DND-41 (cell line): ENCODE measurements at regions not wholly inside any gene's neighbourhood (a gene's known extent, or its start where the extent isn't known, plus 50 kb on each side); places are given as distances from the start of the nearest gene placed in this dataset.

Source experiments
- ATAC-seq: fragments of 200-7000 bp; cut with Tn5 transposase; 3 replicates; pipeline ENCODE4 v1.9.1; 2021; ENCODE audit warnings: low read depth; ENCODE audit not compliant: insufficient read depth
- DNase-seq: peaks from one replicate; pipeline ENCODE4 v3.0.0-alpha.2; 2020
- H2AFZ ChIP-seq: 2 replicates; pipeline ENCODE4 v1.6.0; 2012; ENCODE audit warnings: low read depth, low read length
- H3K27ac ChIP-seq: 2 replicates; pipeline ENCODE4 v1.5.1; 2012; ENCODE audit warnings: low read length, inconsistent platforms
- H3K27me3 ChIP-seq: fragments of 200-600 bp; sonication (generic); 2 replicates; pipeline ENCODE4 v1.6.0; 2012; ENCODE audit warnings: low read length, mild to moderate bottlenecking, inconsistent platforms; ENCODE audit not compliant: insufficient read depth, poor library complexity
- H3K36me3 ChIP-seq: 2 replicates; pipeline ENCODE4 v1.5.1; 2012; ENCODE audit warnings: low read length, inconsistent platforms; ENCODE audit not compliant: insufficient read depth
- H3K4me1 ChIP-seq: 2 replicates; pipeline ENCODE4 v1.5.1; 2012; ENCODE audit warnings: mild to moderate bottlenecking, low read length; ENCODE audit not compliant: insufficient read depth
- H3K4me2 ChIP-seq: 2 replicates; pipeline ENCODE4 v1.6.0; 2012; ENCODE audit warnings: mild to moderate bottlenecking, moderate library complexity, low read length, inconsistent platforms; ENCODE audit not compliant: insufficient read depth
- H3K4me3 ChIP-seq, 2 experiments: fragments of 200-600 bp in 1 of 2; shearing (Covaris generic) in 1 of 2; 2 replicates each; pipeline ENCODE4 v1.5.1; 2012 to 2016; ENCODE audit warnings: inconsistent platforms in 2 of 2, low read length in 2 of 2, mild to moderate bottlenecking in 2 of 2, low read depth in 1 of 2, moderate library complexity in 1 of 2
- H3K79me2 ChIP-seq: 2 replicates; pipeline ENCODE4 v1.6.0; 2012; ENCODE audit warnings: low read length, inconsistent platforms; ENCODE audit not compliant: insufficient read depth
- H3K9ac ChIP-seq: 2 replicates; pipeline ENCODE4 v1.6.0; 2012; ENCODE audit warnings: low read depth, mild to moderate bottlenecking, inconsistent platforms, low read length, moderate library complexity
- H3K9me3 ChIP-seq: 2 replicates; pipeline ENCODE4 v1.5.1; 2012; ENCODE audit warnings: low read length, moderate library complexity, mild to moderate bottlenecking, inconsistent platforms; ENCODE audit not compliant: insufficient read depth, severe bottlenecking
- H4K20me1 ChIP-seq: 2 replicates; pipeline ENCODE4 v1.6.0; 2012; ENCODE audit warnings: low read length; ENCODE audit not compliant: insufficient read depth
- EZH2 ChIP-seq: IDR thresholded peaks from 3 replicates; pipeline ENCODE4 v1.6.1; 2012; ENCODE audit warnings: borderline replicate concordance, low read depth, mild to moderate bottlenecking, moderate library complexity, low read length, inconsistent platforms; ENCODE audit not compliant: severe bottlenecking
- TF ChIP-seq, protein P1 (sequence below): IDR thresholded peaks from 2 replicates; pipeline ENCODE4 v1.5.1; 2012; ENCODE audit warnings: borderline replicate concordance, low read length, moderate library complexity, mild to moderate bottlenecking; ENCODE audit not compliant: poor library complexity, severe bottlenecking; ENCODE audit errors: extremely low read depth

DNA sequence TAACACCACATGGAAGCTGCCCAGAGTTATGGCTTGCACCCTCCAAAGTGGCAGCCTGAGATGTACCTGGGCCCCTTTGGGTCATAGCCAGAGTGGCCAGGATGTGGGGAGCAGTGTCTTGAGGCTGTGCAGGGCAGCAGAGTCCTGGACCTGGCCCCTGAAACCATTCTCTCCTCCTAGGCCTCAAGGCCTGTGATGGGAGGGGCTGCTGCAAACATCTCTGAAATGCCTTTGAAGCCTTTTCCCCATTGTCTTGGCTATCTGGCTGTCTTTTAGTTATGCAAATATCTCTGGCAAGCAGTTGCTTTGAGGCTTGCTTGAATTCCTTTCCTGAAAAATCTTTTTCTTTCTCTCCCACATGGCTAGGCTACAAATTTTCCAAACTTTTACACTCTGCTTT, 356.5 kb downstream of the DAD1 start:
- Histone ChIP-seq H3K4me2 (no peak overlapping the region), H3K9ac (no peak overlapping the region), H3K27ac (peak overlapping the region; percentile 72), H3K4me1 (peaks cover 24% of the 10 kb centered on the region), H3K9me3 (peaks cover 5% of the 10 kb centered on the region), H3K79me2 (no peaks in the 10 kb centered on the region), H4K20me1 (no peaks in the 10 kb centered on the region), H3K4me3 (0 out of 4 replicates have a peak overlapping the region, but pooled peaks of 1 of the 2 experiments have one; percentile 8), H3K27me3 (no peaks in the 10 kb centered on the region), H3K36me3 (no peaks in the 10 kb centered on the region), H2AFZ (no peak overlapping the region)
- no peak for TF ChIP-seq EZH2
- TF ChIP-seq, protein P1, sequence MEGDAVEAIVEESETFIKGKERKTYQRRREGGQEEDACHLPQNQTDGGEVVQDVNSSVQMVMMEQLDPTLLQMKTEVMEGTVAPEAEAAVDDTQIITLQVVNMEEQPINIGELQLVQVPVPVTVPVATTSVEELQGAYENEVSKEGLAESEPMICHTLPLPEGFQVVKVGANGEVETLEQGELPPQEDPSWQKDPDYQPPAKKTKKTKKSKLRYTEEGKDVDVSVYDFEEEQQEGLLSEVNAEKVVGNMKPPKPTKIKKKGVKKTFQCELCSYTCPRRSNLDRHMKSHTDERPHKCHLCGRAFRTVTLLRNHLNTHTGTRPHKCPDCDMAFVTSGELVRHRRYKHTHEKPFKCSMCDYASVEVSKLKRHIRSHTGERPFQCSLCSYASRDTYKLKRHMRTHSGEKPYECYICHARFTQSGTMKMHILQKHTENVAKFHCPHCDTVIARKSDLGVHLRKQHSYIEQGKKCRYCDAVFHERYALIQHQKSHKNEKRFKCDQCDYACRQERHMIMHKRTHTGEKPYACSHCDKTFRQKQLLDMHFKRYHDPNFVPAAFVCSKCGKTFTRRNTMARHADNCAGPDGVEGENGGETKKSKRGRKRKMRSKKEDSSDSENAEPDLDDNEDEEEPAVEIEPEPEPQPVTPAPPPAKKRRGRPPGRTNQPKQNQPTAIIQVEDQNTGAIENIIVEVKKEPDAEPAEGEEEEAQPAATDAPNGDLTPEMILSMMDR, result no peak
- ATAC-seq (no peak), DNase-seq (no peak)

DNA sequence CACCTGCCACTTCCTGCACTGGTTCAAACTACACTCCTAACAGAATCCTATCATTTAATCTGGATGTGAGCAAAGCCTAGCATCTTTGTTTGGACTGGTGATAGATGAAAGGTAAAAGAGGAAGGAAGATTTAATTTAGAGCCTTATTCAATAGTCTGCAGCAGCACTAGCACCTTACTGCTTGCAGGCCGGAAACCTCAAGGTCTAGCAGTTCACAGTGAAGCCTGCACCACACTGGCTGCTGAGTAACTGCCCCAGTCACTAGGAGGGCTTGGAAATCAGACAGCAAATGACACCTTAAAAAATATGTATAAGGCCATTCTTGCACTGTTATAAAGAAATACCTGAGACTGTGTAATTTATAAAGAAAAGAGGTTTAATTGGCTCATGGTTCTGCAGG, 358.0 kb downstream of the DAD1 start:
- ATAC-seq, result peak; percentile 95

DNA sequence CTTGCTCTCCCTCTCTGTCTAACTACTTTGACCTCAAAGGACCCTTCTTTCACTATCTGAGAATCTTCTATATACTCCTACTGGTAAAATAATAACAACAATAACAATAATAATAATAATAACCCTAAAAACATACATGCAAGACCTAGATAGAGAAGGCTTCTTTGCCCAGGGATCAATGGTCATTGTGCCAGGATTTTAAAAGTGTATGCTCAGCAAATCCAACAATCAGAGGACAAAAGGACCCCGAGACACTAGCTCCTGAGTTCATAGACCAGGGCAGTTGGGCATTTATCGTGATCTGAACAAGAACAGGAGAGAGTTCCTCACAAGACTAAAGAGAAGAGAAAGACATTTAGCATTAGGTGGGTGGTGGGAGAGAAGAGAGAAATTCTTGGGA, 358.5 kb downstream of the DAD1 start:
- Histone ChIP-seq H3K4me2 (no peak overlapping the region), H3K4me3 (no peak overlapping the region), H3K36me3 (no peaks in the 10 kb centered on the region), H2AFZ (no peak overlapping the region), H3K27me3 (no peaks in the 10 kb centered on the region), H3K4me1 (peaks cover 24% of the 10 kb centered on the region), H3K79me2 (no peaks in the 10 kb centered on the region), H4K20me1 (no peaks in the 10 kb centered on the region), H3K9ac (no peak overlapping the region), H3K27ac (peak overlapping the region; percentile 72), H3K9me3 (peaks cover 5% of the 10 kb centered on the region)
- no peak for TF ChIP-seq EZH2
- TF ChIP-seq, protein P1, result no peak
- no peak for ATAC-seq
- no peak for DNase-seq

More for the DNA sequence above, 358.0 kb downstream of the DAD1 start:
- DNase-seq, result peak; percentile 47
- Histone ChIP-seq H3K9ac (no peak overlapping the region), H3K36me3 (no peaks in the 10 kb centered on the region), H3K4me1 (peaks cover 24% of the 10 kb centered on the region), H3K79me2 (no peaks in the 10 kb centered on the region), H3K9me3 (peaks cover 5% of the 10 kb centered on the region), H4K20me1 (no peaks in the 10 kb centered on the region), H3K27me3 (no peaks in the 10 kb centered on the region), H3K27ac (peak overlapping the region; percentile 72), H2AFZ (peak overlapping the region; percentile 43; the same call in 1 of the 2 replicates), H3K4me3 (no peak overlapping the region), H3K4me2 (no peak overlapping the region)
- TF ChIP-seq, protein P1, result no peak
- no peak for TF ChIP-seq EZH2

DNA sequence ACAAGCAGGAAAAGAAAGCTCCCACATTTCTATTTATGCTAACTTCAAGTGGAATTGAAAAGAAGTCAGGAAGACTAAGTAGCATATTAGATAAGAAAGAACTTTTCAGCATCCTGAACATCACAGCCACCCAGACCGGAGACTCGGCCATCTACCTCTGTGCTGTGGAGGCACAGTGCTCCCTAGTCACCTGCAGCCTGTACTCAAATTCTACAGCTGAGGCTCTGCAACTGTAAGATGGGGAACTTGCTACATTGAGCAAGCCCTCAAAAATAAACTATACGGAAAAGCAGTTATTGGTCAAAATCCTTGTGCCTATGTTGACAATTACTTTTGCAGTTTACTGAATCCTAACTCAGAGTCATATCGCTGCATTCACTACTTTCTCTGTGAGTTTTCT, 361.9 kb downstream of the DAD1 start:
- no peaks in the 10 kb centered on the region for H3K79me2 ChIP-seq
- no peaks in the 10 kb centered on the region for H3K9me3 ChIP-seq
- no peaks in the 10 kb centered on the region for H4K20me1 ChIP-seq
- TF ChIP-seq, protein P1, result no peak
- no peak for TF ChIP-seq EZH2
- no peak overlapping the region for H3K27ac ChIP-seq
- no peaks in the 10 kb centered on the region for H3K36me3 ChIP-seq
- ATAC-seq, result no peak
- no peak for DNase-seq
- no peak overlapping the region for H3K9ac ChIP-seq
- H3K4me2 ChIP-seq, result no peak overlapping the region
- no peaks in the 10 kb centered on the region for H3K27me3 ChIP-seq
- no peak overlapping the region for H2AFZ ChIP-seq
- peaks cover 20% of the 10 kb centered on the region for H3K4me1 ChIP-seq
- H3K4me3 ChIP-seq, result no peak overlapping the region
